ENCODE measurements at regions not wholly inside any gene's neighbourhood (a gene's known extent, or its start where the extent isn't known, plus 50 kb on each side); places are given as distances from the start of the nearest gene placed in this dataset.

- no peak overlapping the region for H3K4me2 ChIP-seq
- TF ChIP-seq Cebpa-rat (IDR thresholded peaks at IDR 0.05), result no peak
Measured at GRCh38 chr3:180467177-180467576, 134.8 kb upstream of the TTC14 start.

GRCh38 chr3:180469149-180469548, 132.8 kb upstream of the TTC14 start:
- Histone ChIP-seq H3K27ac (no peak overlapping the region), H3K4me2 (no peak overlapping the region), H3K9ac (no peak overlapping the region), H3K4me3 (no peak overlapping the region), H3K4me1 (no peaks in the 10 kb centered on the region), H3K9me3 (no peaks in the 10 kb centered on the region), H3K27me3 (no peaks in the 10 kb centered on the region), H3K36me3 (no peaks in the 10 kb centered on the region), H4K20me1 (no peaks in the 10 kb centered on the region)
- TF ChIP-seq Cebpa-rat (IDR thresholded peaks at IDR 0.05), result no peak

More at GRCh38 chr3:180467177-180467576, 134.8 kb upstream of the TTC14 start:
- no peak overlapping the region for H3K27ac ChIP-seq
- no peaks in the 10 kb centered on the region for H3K9me3 ChIP-seq
- no peaks in the 10 kb centered on the region for H3K4me1 ChIP-seq
- H3K9ac ChIP-seq, result no peak overlapping the region
- H3K4me3 ChIP-seq, result no peak overlapping the region
- H3K36me3 ChIP-seq, result no peaks in the 10 kb centered on the region
- no peaks in the 10 kb centered on the region for H4K20me1 ChIP-seq
- H3K27me3 ChIP-seq, result no peaks in the 10 kb centered on the region

DNA sequence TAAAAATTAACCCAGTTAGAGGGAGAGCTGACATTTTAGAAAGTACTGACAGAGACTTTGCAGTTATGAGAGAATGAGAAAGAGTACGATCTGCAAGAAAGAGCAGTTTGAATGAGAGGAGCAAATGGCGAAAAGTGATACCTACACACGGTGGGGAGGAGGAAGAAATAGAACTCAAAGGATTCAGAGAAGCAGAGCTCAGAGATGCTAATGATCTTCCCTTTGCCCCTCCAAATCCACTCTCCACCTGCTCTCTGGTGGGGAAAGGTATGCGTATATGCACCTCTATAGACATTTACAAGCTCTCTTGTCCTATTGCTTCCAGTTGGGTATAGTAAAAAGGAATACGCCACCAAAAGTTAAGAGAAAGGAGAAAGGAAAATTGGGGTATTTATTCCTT, 123.3 kb upstream of the TTC14 start:
- TF ChIP-seq Cebpa-rat (IDR thresholded peaks at IDR 0.05), result no peak
- H3K4me3 ChIP-seq, result no peak overlapping the region

DNA sequence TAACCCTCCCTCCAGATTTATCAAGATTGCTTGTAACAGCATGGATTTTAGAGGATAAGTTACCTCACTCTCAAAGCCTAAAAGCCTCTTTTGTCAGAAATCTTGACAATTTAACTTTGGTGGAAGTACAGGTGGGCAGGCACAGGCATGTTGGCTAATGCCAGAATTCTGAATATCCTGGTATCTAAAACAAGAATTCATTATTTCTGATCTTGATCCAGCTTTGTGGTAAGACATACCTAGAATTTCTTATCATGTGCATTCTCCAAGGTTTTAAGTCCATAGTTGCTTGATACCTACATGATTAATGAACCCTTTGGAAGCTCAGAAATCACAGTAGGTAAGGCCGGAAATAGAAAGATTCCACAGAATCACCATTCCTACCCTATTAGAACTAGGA, 109.9 kb upstream of the TTC14 start:
- Histone ChIP-seq H3K36me3 (no peaks in the 10 kb centered on the region), H3K4me3 (no peak overlapping the region), H4K20me1 (no peaks in the 10 kb centered on the region), H3K27me3 (no peaks in the 10 kb centered on the region), H3K27ac (no peak overlapping the region), H3K9me3 (no peaks in the 10 kb centered on the region), H3K4me1 (no peaks in the 10 kb centered on the region), H3K4me2 (no peak overlapping the region), H3K9ac (no peak overlapping the region)
- no peak for TF ChIP-seq Cebpa-rat (IDR thresholded peaks at IDR 0.05)

More for the DNA sequence above, 123.3 kb upstream of the TTC14 start:
- no peak overlapping the region for H3K4me2 ChIP-seq
- H3K9me3 ChIP-seq, result no peaks in the 10 kb centered on the region
- no peak overlapping the region for H3K27ac ChIP-seq
- no peaks in the 10 kb centered on the region for H3K36me3 ChIP-seq
- no peak overlapping the region for H3K9ac ChIP-seq
- H3K4me1 ChIP-seq, result no peaks in the 10 kb centered on the region
- H3K27me3 ChIP-seq, result no peaks in the 10 kb centered on the region
- H4K20me1 ChIP-seq, result no peaks in the 10 kb centered on the region

- Histone ChIP-seq H4K20me1 (no peaks in the 10 kb centered on the region), H3K9me3 (peaks cover 12% of the 10 kb centered on the region), H3K27ac (no peak overlapping the region), H3K9ac (no peak overlapping the region), H3K27me3 (no peaks in the 10 kb centered on the region), H3K4me3 (no peak overlapping the region), H3K36me3 (no peaks in the 10 kb centered on the region), H3K4me1 (no peaks in the 10 kb centered on the region), H3K4me2 (no peak overlapping the region)
- TF ChIP-seq Cebpa-rat (IDR thresholded peaks at IDR 0.05), result no peak
Measured at GRCh38 chr3:180496995-180497394, 105.0 kb upstream of the TTC14 start.

GRCh38 chr3:180516368-180516767, 85.6 kb upstream of the TTC14 start:
- H4K20me1 ChIP-seq, result no peaks in the 10 kb centered on the region
- no peak for TF ChIP-seq Cebpa-rat (IDR thresholded peaks at IDR 0.05)
- no peaks in the 10 kb centered on the region for H3K4me1 ChIP-seq
- no peak overlapping the region for H3K4me3 ChIP-seq
- no peaks in the 10 kb centered on the region for H3K9me3 ChIP-seq
- no peaks in the 10 kb centered on the region for H3K27me3 ChIP-seq
- H3K9ac ChIP-seq, result no peak overlapping the region
- H3K36me3 ChIP-seq, result no peaks in the 10 kb centered on the region
- H3K4me2 ChIP-seq, result no peak overlapping the region
- no peak overlapping the region for H3K27ac ChIP-seq

- Histone ChIP-seq H3K9me3 (no peaks in the 10 kb centered on the region), H3K27ac (no peak overlapping the region), H4K20me1 (no peaks in the 10 kb centered on the region), H3K4me3 (no peak overlapping the region), H3K27me3 (no peaks in the 10 kb centered on the region), H3K4me1 (no peaks in the 10 kb centered on the region), H3K9ac (no peak overlapping the region), H3K36me3 (no peaks in the 10 kb centered on the region), H3K4me2 (no peak overlapping the region)
- TF ChIP-seq Cebpa-rat (IDR thresholded peaks at IDR 0.05), result no peak
Measured at GRCh38 chr3:180523040-180523439, 78.9 kb upstream of the TTC14 start.

DNA sequence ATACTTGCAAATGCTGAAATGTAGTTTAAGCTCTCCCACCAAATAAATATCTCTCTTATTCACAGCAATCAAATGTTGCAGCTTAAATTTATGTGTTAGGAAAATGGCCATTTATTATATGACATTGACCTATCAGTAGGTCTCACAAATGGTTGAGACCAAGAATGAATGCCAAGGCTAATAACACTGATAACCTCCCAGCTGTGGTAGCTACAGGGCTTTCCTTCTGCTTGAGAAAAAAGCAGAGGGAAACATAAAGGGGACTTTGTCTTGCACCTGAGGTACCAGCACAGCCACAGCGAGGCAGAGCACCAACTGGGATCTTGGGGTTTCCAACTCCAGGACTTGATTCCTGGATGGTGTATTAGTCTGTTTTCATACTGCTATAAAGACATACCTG, 73.1 kb upstream of the TTC14 start:
- peaks cover 5% of the 10 kb centered on the region; the same call in 1 of the 2 replicates for H3K9me3 ChIP-seq
- no peaks in the 10 kb centered on the region for H3K4me1 ChIP-seq
- H3K27ac ChIP-seq, result no peak overlapping the region
- H4K20me1 ChIP-seq, result no peaks in the 10 kb centered on the region
- H3K4me3 ChIP-seq, result no peak overlapping the region
- H3K27me3 ChIP-seq, result no peaks in the 10 kb centered on the region
- H3K4me2 ChIP-seq, result no peak overlapping the region
- H3K9ac ChIP-seq, result no peak overlapping the region
- H3K36me3 ChIP-seq, result no peaks in the 10 kb centered on the region
- no peak for TF ChIP-seq Cebpa-rat (IDR thresholded peaks at IDR 0.05)

GRCh38 chr3:180529778-180530177, 72.2 kb upstream of the TTC14 start:
- Histone ChIP-seq H3K9ac (no peak overlapping the region), H3K9me3 (peaks cover 5% of the 10 kb centered on the region; the same call in 1 of the 2 replicates), H4K20me1 (no peaks in the 10 kb centered on the region), H3K27me3 (no peaks in the 10 kb centered on the region), H3K4me3 (no peak overlapping the region), H3K36me3 (no peaks in the 10 kb centered on the region), H3K4me2 (no peak overlapping the region), H3K27ac (no peak overlapping the region), H3K4me1 (no peaks in the 10 kb centered on the region)
- no peak for TF ChIP-seq Cebpa-rat (IDR thresholded peaks at IDR 0.05)

DNA sequence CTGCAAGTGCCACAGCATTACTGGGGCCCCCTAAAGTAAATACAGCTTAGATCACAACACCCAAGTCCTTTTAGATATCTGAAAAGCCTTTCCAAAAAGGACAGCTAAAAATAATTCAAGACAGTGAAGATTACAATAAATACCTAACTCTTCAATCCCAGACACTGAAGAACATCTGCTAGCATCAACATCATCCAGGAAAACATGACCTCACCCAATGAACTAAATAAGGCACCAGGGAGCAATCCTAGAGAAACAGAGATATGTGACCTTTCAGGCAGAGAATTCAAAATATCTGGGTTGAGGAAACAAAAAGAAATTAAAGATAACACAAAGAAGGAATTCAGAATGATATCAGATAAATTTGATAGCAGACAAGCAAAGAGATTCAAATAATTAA, 71.7 kb upstream of the TTC14 start:
- H3K27ac ChIP-seq, result no peak overlapping the region
- H3K4me2 ChIP-seq, result no peak overlapping the region
- no peaks in the 10 kb centered on the region for H4K20me1 ChIP-seq
- H3K9me3 ChIP-seq, result peaks cover 5% of the 10 kb centered on the region; the same call in 1 of the 2 replicates
- H3K4me3 ChIP-seq, result no peak overlapping the region
- no peak overlapping the region for H3K9ac ChIP-seq
- H3K36me3 ChIP-seq, result no peaks in the 10 kb centered on the region
- no peaks in the 10 kb centered on the region for H3K4me1 ChIP-seq
- TF ChIP-seq Cebpa-rat (IDR thresholded peaks at IDR 0.05), result no peak
- no peaks in the 10 kb centered on the region for H3K27me3 ChIP-seq

Data from BLaER1 (cell line).